Retina (tissue), 1 donor: ENCODE measurements at regions not wholly inside any gene's neighbourhood (a gene's known extent, or its start where the extent isn't known, plus 50 kb on each side); places are given as distances from the start of the nearest gene placed in this dataset.

Experiments
- DNase-seq: peaks from one replicate; pipeline ENCODE4 v3.0.0-alpha.2; 2016

- DNase-seq, result no peak
Measured at GRCh38 chr3:54020436-54020835, 101.9 kb upstream of the CACNA2D3 start.

- no peak for DNase-seq
Measured at GRCh38 chr3:54014067-54014466, 108.3 kb upstream of the CACNA2D3 start.

- no peak for DNase-seq
Measured at GRCh38 chr3:54008744-54009143, 113.6 kb upstream of the CACNA2D3 start.

- no peak for DNase-seq
Measured at GRCh38 chr3:54008099-54008498, 114.3 kb upstream of the CACNA2D3 start.

GRCh38 chr3:54004335-54004734 is 112.7 kb upstream of the SELENOK start:
- DNase-seq, result no peak

- DNase-seq, result no peak
Measured at GRCh38 chr3:54003136-54003535, 111.5 kb upstream of the SELENOK start.

- DNase-seq, result no peak
Measured at GRCh38 chr3:53999725-54000124, 108.1 kb upstream of the SELENOK start.

- DNase-seq, result no peak
Measured at GRCh38 chr3:53998980-53999379, 107.3 kb upstream of the SELENOK start.

- DNase-seq, result no peak
Measured at GRCh38 chr3:53997476-53997875, 105.8 kb upstream of the SELENOK start.

- no peak for DNase-seq
Measured at GRCh38 chr3:53996141-53996874, 104.6 kb upstream of the SELENOK start.

- DNase-seq, result no peak
Measured at GRCh38 chr3:53994986-53995603, 103.4 kb upstream of the SELENOK start.

GRCh38 chr3:53991240-53991639 is 99.6 kb upstream of the SELENOK start:
- no peak for DNase-seq

GRCh38 chr3:53989946-53990345 is 98.3 kb upstream of the SELENOK start:
- no peak for DNase-seq

- no peak for DNase-seq
Measured at GRCh38 chr3:53989451-53989850, 97.8 kb upstream of the SELENOK start.

GRCh38 chr3:53978386-53978785 is 86.7 kb upstream of the SELENOK start:
- DNase-seq, result peak; percentile 22

GRCh38 chr3:53975382-53975781 is 83.7 kb upstream of the SELENOK start:
- no peak for DNase-seq

- DNase-seq, result no peak
Measured at GRCh38 chr3:53974324-53974723, 82.7 kb upstream of the SELENOK start.

- no peak for DNase-seq
Measured at GRCh38 chr3:53973905-53974304, 82.2 kb upstream of the SELENOK start.

- DNase-seq, result no peak
Measured at GRCh38 chr3:53970661-53971060, 79.0 kb upstream of the SELENOK start.

GRCh38 chr3:53969086-53969485 is 77.4 kb upstream of the SELENOK start:
- no peak for DNase-seq

- DNase-seq, result no peak
Measured at GRCh38 chr3:53965291-53965690, 73.6 kb upstream of the SELENOK start.

GRCh38 chr3:53957831-53958230 is 66.2 kb upstream of the SELENOK start:
- no peak for DNase-seq

GRCh38 chr3:53956586-53956985 is 64.9 kb upstream of the SELENOK start:
- DNase-seq, result no peak

- no peak for DNase-seq
Measured at GRCh38 chr3:53949541-53949940, 57.9 kb upstream of the SELENOK start.

- DNase-seq, result no peak
Measured at GRCh38 chr3:53948174-53948573, 56.5 kb upstream of the SELENOK start.
